Keratinocyte (primary cell): ENCODE measurements at regions not wholly inside any gene's neighbourhood (a gene's known extent, or its start where the extent isn't known, plus 50 kb on each side); places are given as distances from the start of the nearest gene placed in this dataset.

Experiments used
- DNase-seq: peaks from one replicate; pipeline ENCODE4 v3.0.0-alpha.2; 2011; ENCODE audit warnings: low read depth, missing footprints, low spot score
- FAIRE-seq: peaks from 2 replicates; lab custom pipeline; 2011; peaks lifted over from hg19 to GRCh38; lab: Jason Lieb, UNC
- H2AFZ ChIP-seq: 2 replicates; pipeline ENCODE4 v1.6.0; 2012; ENCODE audit warnings: low read length, control low read depth, inconsistent platforms; ENCODE audit not compliant: control insufficient read depth
- H3K27ac ChIP-seq: 2 replicates; pipeline ENCODE4 v1.5.1; 2011; ENCODE audit warnings: low read length; ENCODE audit not compliant: control insufficient read depth, insufficient read depth
- H3K27me3 ChIP-seq: 3 replicates; pipeline ENCODE4 v1.6.0; 2011; ENCODE audit warnings: low read length; ENCODE audit not compliant: control insufficient read depth, insufficient read depth; ENCODE audit errors: extremely low read depth
- H3K36me3 ChIP-seq, 2 experiments: 2 replicates in 1 of 2; 3 replicates in 1 of 2; pipeline ENCODE4 v1.5.1; 2011; ENCODE audit warnings: low read length in 2 of 2, mild to moderate bottlenecking in 1 of 2; ENCODE audit not compliant: control insufficient read depth in 2 of 2, insufficient read depth in 2 of 2; ENCODE audit errors: extremely low read depth in 1 of 2
- H3K4me1 ChIP-seq: 3 replicates; pipeline ENCODE4 v1.5.1; 2011; ENCODE audit warnings: low read length; ENCODE audit not compliant: control insufficient read depth, insufficient read depth; ENCODE audit errors: extremely low read depth
- H3K4me2 ChIP-seq: 3 replicates; pipeline ENCODE4 v1.6.0; 2011; ENCODE audit warnings: low read depth, low read length; ENCODE audit not compliant: control insufficient read depth, insufficient read depth; ENCODE audit errors: extremely low read depth
- H3K4me3 ChIP-seq, 3 experiments: fragments of 200-600 bp in 1 of 3; sonication (generic) in 1 of 3; 2 replicates in 2 of 3; 3 replicates in 1 of 3; pipeline ENCODE4 v1.5.1; 2011 to 2016; ENCODE audit warnings: low read length in 3 of 3, mild to moderate bottlenecking in 3 of 3, control low read depth in 2 of 3, inconsistent platforms in 1 of 3, low read depth in 1 of 3, mixed read lengths in 1 of 3, mixed run types in 1 of 3, moderate library complexity in 1 of 3; ENCODE audit not compliant: control insufficient read depth in 2 of 3, insufficient read depth in 2 of 3; ENCODE audit errors: extremely low read depth in 1 of 3
- H3K79me2 ChIP-seq: 2 replicates; pipeline ENCODE4 v1.6.0; 2012; ENCODE audit warnings: low read length; ENCODE audit not compliant: control insufficient read depth, insufficient read depth
- H3K9ac ChIP-seq: 3 replicates; pipeline ENCODE4 v1.6.0; 2011; ENCODE audit warnings: low read length; ENCODE audit not compliant: control insufficient read depth, insufficient read depth; ENCODE audit errors: extremely low read depth
- H3K9me1 ChIP-seq: 3 replicates; pipeline ENCODE4 v1.6.0; 2011; ENCODE audit warnings: low read length; ENCODE audit not compliant: control insufficient read depth, insufficient read depth; ENCODE audit errors: extremely low read depth
- H3K9me3 ChIP-seq: 2 replicates; pipeline ENCODE4 v1.5.1; 2012; ENCODE audit warnings: low read depth, low read length; ENCODE audit not compliant: control insufficient read depth
- H4K20me1 ChIP-seq: 3 replicates; pipeline ENCODE4 v1.6.0; 2011; ENCODE audit warnings: low read length; ENCODE audit not compliant: control insufficient read depth, insufficient read depth; ENCODE audit errors: extremely low read depth
- CTCF ChIP-seq, 3 experiments: IDR thresholded peaks in 1 of 3; conservative IDR thresholded peaks in 1 of 3; optimal IDR thresholded peaks in 1 of 3; 2 replicates in 2 of 3; 3 replicates in 1 of 3; pipeline versions ENCODE3 to v1.5.1; 2011; ENCODE audit warnings: low read length in 3 of 3, mild to moderate bottlenecking in 3 of 3, moderate library complexity in 2 of 3, control low read depth in 1 of 3, inconsistent platforms in 1 of 3; ENCODE audit not compliant: insufficient read depth in 2 of 3; ENCODE audit errors: extremely low read depth in 1 of 3
- EZH2 ChIP-seq: IDR thresholded peaks from one replicate; pipeline ENCODE4 v1.6.1; 2012; ENCODE audit warnings: inconsistent platforms, mild to moderate bottlenecking, low read length, moderate library complexity
- dilution Hi-C: fragments of 300-500 bp; cut with MboI; formaldehyde crosslinking; loops from one replicate; pipeline ENCODE4 v1.7.0; 2020; ENCODE audit warnings: low sequenced_read_pairs; ENCODE audit not compliant: extremely low pct_ligation_motif_present

- DNase-seq (no peak), FAIRE-seq (no peak)
- H3K9ac ChIP-seq: no peak overlapping the region
- dilution Hi-C loops: no loop called here
- no peaks in the 10 kb centered on the region for H3K27me3 ChIP-seq
- H3K36me3 ChIP-seq: no peaks in the 10 kb centered on the region
- H2AFZ ChIP-seq: no peak overlapping the region
- no peaks in the 10 kb centered on the region for H3K9me1 ChIP-seq
- H3K4me2 ChIP-seq: no peak overlapping the region
- no peak overlapping the region for H3K4me3 ChIP-seq
- no peaks in the 10 kb centered on the region for H3K4me1 ChIP-seq
- H3K79me2 ChIP-seq: no peaks in the 10 kb centered on the region
- no peak for TF ChIP-seq CTCF (optimal IDR thresholded peaks at IDR 0.05 in 1 of 3, IDR thresholded peaks at IDR 0.05 in 1 of 3, conservative IDR thresholded peaks at IDR 0.05 in 1 of 3; ENCODE audit: extremely low read depth in 1 of 3, insufficient read depth in 2 of 3, low read length in 3 of 3)
- no peak overlapping the region for H3K27ac ChIP-seq
- no peaks in the 10 kb centered on the region for H4K20me1 ChIP-seq
- peaks cover 9% of the 10 kb centered on the region for H3K9me3 ChIP-seq
Observed at GRCh38 chr6:165826487-165827189, 163.6 kb upstream of the PDE10A start.

GRCh38 chr6:165825256-165825815 is 162.3 kb upstream of the PDE10A start:
- Histone ChIP-seq H3K79me2 (no peaks in the 10 kb centered on the region), H3K4me1 (no peaks in the 10 kb centered on the region), H2AFZ (no peak overlapping the region), H3K27me3 (no peaks in the 10 kb centered on the region), H3K36me3 (no peaks in the 10 kb centered on the region), H3K4me2 (no peak overlapping the region), H3K27ac (no peak overlapping the region), H3K4me3 (no peak overlapping the region), H3K9me3 (peaks cover 9% of the 10 kb centered on the region), H3K9me1 (no peaks in the 10 kb centered on the region), H4K20me1 (no peaks in the 10 kb centered on the region), H3K9ac (no peak overlapping the region)
- FAIRE-seq (no peak), DNase-seq (no peak)
- dilution Hi-C loops: no loop called here
- TF ChIP-seq CTCF (optimal IDR thresholded peaks at IDR 0.05 in 1 of 3, IDR thresholded peaks at IDR 0.05 in 1 of 3, conservative IDR thresholded peaks at IDR 0.05 in 1 of 3; ENCODE audit: extremely low read depth in 1 of 3, insufficient read depth in 2 of 3, low read length in 3 of 3) (no peak), EZH2 (no peak)
